OCI-LY3 (cell line): ENCODE measurements at regions not wholly inside any gene's neighbourhood (a gene's known extent, or its start where the extent isn't known, plus 50 kb on each side); places are given as distances from the start of the nearest gene placed in this dataset.

Experiments used
- H2AFZ ChIP-seq: fragments of 200-600, 300-600 bp; shearing (Covaris generic); 2 replicates; pipeline ENCODE4 v1.6.0; 2014; ENCODE audit warnings: antibody characterized with exemption, low read depth, low read length
- H3K27ac ChIP-seq: fragments of 200-600, 300-600 bp; sonication (generic); 2 replicates; pipeline ENCODE4 v1.5.1; 2014; ENCODE audit warnings: mild to moderate bottlenecking, low read length, moderate library complexity, mixed read lengths
- H3K27me3 ChIP-seq: fragments of 200-600, 300-600 bp; sonication (generic); 2 replicates; pipeline ENCODE4 v1.6.1; 2014; ENCODE audit warnings: low read depth, low read length, mixed read lengths
- H3K36me3 ChIP-seq: fragments of 200-600, 300-600 bp; sonication (generic); replicated peaks from 2 replicates; pipeline ENCODE3; 2014; ENCODE audit warnings: low read depth, low read length, mixed read lengths
- H3K4me1 ChIP-seq: fragments of 300-600, 200-600 bp; sonication (generic); 2 replicates; pipeline ENCODE4 v1.6.1; 2014; ENCODE audit warnings: low read length, mixed read lengths
- H3K4me2 ChIP-seq: fragments of 200-600, 300-600 bp; sonication (generic); 2 replicates; pipeline ENCODE4 v1.6.1; 2014; ENCODE audit warnings: low read length, mixed read lengths
- H3K4me3 ChIP-seq: fragments of 300-600, 200-600 bp; sonication (generic); 2 replicates; pipeline ENCODE4 v1.5.1; 2014; ENCODE audit warnings: antibody characterized with exemption, mild to moderate bottlenecking, low read length, moderate library complexity
- H3K79me2 ChIP-seq: fragments of 300-600, 200-600 bp; shearing (Covaris generic); 2 replicates; pipeline ENCODE4 v1.6.1; 2014; ENCODE audit warnings: mild to moderate bottlenecking, low read length, mixed read lengths
- H3K9ac ChIP-seq: fragments of 300-600, 200-600 bp; shearing (Covaris generic); 2 replicates; pipeline ENCODE4 v1.6.0; 2014; ENCODE audit warnings: mild to moderate bottlenecking, low read length, moderate library complexity
- H3K9me3 ChIP-seq: fragments of 200-600, 300-600 bp; shearing (Covaris generic); 2 replicates; pipeline ENCODE4 v1.6.1; 2014; ENCODE audit warnings: low read length, mixed read lengths; ENCODE audit not compliant: insufficient read depth
- H4K20me1 ChIP-seq: fragments of 200-600, 300-600 bp; sonication (generic); 2 replicates; pipeline ENCODE4 v1.6.1; 2016; ENCODE audit warnings: low read length, mixed read lengths; ENCODE audit not compliant: insufficient read depth
- CTCF ChIP-seq: fragments of 200-600, 300-600 bp; sonication (generic); IDR thresholded peaks from 2 replicates; pipeline ENCODE4 v1.5.1; 2014; ENCODE audit warnings: antibody characterized with exemption, low read length, low read depth
- EZH2phosphoT487 ChIP-seq: fragments of 200-600 bp; shearing (Covaris generic); IDR thresholded peaks from 2 replicates; pipeline ENCODE4 v1.6.1; 2018; ENCODE audit warnings: antibody characterized with exemption, mixed run types, low read depth

- H4K20me1 ChIP-seq: no peaks in the 10 kb centered on the region
- H3K27me3 ChIP-seq: no peaks in the 10 kb centered on the region
- no peaks in the 10 kb centered on the region for H3K36me3 ChIP-seq
- no peak overlapping the region for H3K27ac ChIP-seq
- H3K9ac ChIP-seq: no peak overlapping the region
- H3K4me3 ChIP-seq: no peak overlapping the region
- TF ChIP-seq CTCF (no peak), EZH2phosphoT487 (no peak)
- H3K4me1 ChIP-seq: peaks cover 11% of the 10 kb centered on the region
- H3K4me2 ChIP-seq: peak overlapping the region; percentile 17; the same call in 1 of the 2 replicates
- H3K9me3 ChIP-seq: no peaks in the 10 kb centered on the region; the same call in 1 of the 2 replicates
- H3K79me2 ChIP-seq: no peaks in the 10 kb centered on the region
- H2AFZ ChIP-seq: no peak overlapping the region
Measured at GRCh38 chr14:81826081-81826480, 292.4 kb upstream of the SEL1L start.

- H2AFZ ChIP-seq: no peak overlapping the region
- H3K9me3 ChIP-seq: no peaks in the 10 kb centered on the region; the same call in 1 of the 2 replicates
- H3K27ac ChIP-seq: no peak overlapping the region
Measured at GRCh38 chr14:81829447-81829846, 295.8 kb upstream of the SEL1L start.

GRCh38 chr14:81831128-81831820 lies 297.6 kb upstream of the SEL1L start:
- Histone ChIP-seq H3K27me3 (no peaks in the 10 kb centered on the region), H2AFZ (no peak overlapping the region), H3K79me2 (no peaks in the 10 kb centered on the region), H4K20me1 (no peaks in the 10 kb centered on the region), H3K36me3 (no peaks in the 10 kb centered on the region), H3K4me1 (peaks cover 1% of the 10 kb centered on the region), H3K27ac (no peak overlapping the region), H3K4me2 (no peak overlapping the region), H3K4me3 (no peak overlapping the region), H3K9ac (no peak overlapping the region), H3K9me3 (no peaks in the 10 kb centered on the region)
- TF ChIP-seq EZH2phosphoT487 (no peak), CTCF (no peak)

More at GRCh38 chr14:81829447-81829846, 295.8 kb upstream of the SEL1L start:
- H3K4me2 ChIP-seq: no peak overlapping the region
- no peak overlapping the region for H3K4me3 ChIP-seq
- H4K20me1 ChIP-seq: no peaks in the 10 kb centered on the region
- no peaks in the 10 kb centered on the region for H3K79me2 ChIP-seq
- H3K36me3 ChIP-seq: no peaks in the 10 kb centered on the region
- H3K9ac ChIP-seq: no peak overlapping the region
- TF ChIP-seq EZH2phosphoT487: no peak
- TF ChIP-seq CTCF: no peak
- H3K27me3 ChIP-seq: no peaks in the 10 kb centered on the region
- peaks cover 11% of the 10 kb centered on the region for H3K4me1 ChIP-seq

- Histone ChIP-seq H3K36me3 (no peaks in the 10 kb centered on the region), H3K27ac (no peak overlapping the region), H3K9me3 (no peaks in the 10 kb centered on the region), H3K4me1 (no peaks in the 10 kb centered on the region), H3K4me2 (no peak overlapping the region), H3K4me3 (no peak overlapping the region), H3K27me3 (no peaks in the 10 kb centered on the region), H3K79me2 (no peaks in the 10 kb centered on the region), H3K9ac (no peak overlapping the region), H4K20me1 (no peaks in the 10 kb centered on the region), H2AFZ (no peak overlapping the region)
- no peak for TF ChIP-seq CTCF
Measured at GRCh38 chr14:81834308-81834707, 300.7 kb upstream of the SEL1L start.
